ENCODE measurements at regions not wholly inside any gene's neighbourhood (a gene's known extent, or its start where the extent isn't known, plus 50 kb on each side); places are given as distances from the start of the nearest gene placed in this dataset.

GRCh38 chr2:152246686-152247336 lies 71.2 kb upstream of the STAM2 start:
- no peak for TF ChIP-seq FOXM1 (IDR thresholded peaks at IDR 0.05; ENCODE audit: low read depth, low read length)
- no peak for TF ChIP-seq RAD21 (IDR thresholded peaks at IDR 0.05; ENCODE audit: insufficient read depth, low read depth, low read length)
- TF ChIP-seq RUNX3 (IDR thresholded peaks at IDR 0.05; ENCODE audit: low read length): no peak
- TF ChIP-seq ATF2 (IDR thresholded peaks at IDR 0.05; ENCODE audit: low read length): no peak
- TF ChIP-seq CTCF (IDR thresholded peaks at IDR 0.05 in 2 of 3, conservative IDR thresholded peaks at IDR 0.05 in 1 of 3; ENCODE audit: control insufficient read depth in 2 of 3, extremely low read depth in 1 of 3, insufficient read depth in 1 of 3, low read depth in 3 of 3, low read length in 3 of 3): no peak
- TF ChIP-seq STAT3 (IDR thresholded peaks at IDR 0.05; ENCODE audit: low read depth, low read length): no peak
